ENCODE measurements at regions not wholly inside any gene's neighbourhood (a gene's known extent, or its start where the extent isn't known, plus 50 kb on each side); places are given as distances from the start of the nearest gene placed in this dataset.

DNA sequence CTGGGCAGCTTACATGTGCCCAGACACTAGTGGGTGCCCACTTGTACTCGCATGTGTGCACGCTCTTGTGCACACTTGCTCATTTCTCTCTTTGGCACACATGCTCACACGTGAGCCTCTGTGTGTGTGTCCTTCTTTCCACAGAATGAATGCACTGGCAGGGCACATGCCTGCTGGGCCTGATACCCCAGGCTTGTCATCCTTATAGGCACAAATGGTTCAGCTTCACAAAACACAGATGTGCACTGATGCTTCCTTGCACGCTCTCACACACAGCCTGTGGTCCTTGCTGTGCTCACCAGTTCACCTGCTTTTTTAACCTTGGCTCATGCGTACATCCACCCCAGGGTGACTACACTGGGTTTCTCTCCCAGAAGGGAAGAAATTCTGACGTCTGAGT lies 174.8 kb downstream of the BUD13 start:
- DNase-seq: no peak

DNA sequence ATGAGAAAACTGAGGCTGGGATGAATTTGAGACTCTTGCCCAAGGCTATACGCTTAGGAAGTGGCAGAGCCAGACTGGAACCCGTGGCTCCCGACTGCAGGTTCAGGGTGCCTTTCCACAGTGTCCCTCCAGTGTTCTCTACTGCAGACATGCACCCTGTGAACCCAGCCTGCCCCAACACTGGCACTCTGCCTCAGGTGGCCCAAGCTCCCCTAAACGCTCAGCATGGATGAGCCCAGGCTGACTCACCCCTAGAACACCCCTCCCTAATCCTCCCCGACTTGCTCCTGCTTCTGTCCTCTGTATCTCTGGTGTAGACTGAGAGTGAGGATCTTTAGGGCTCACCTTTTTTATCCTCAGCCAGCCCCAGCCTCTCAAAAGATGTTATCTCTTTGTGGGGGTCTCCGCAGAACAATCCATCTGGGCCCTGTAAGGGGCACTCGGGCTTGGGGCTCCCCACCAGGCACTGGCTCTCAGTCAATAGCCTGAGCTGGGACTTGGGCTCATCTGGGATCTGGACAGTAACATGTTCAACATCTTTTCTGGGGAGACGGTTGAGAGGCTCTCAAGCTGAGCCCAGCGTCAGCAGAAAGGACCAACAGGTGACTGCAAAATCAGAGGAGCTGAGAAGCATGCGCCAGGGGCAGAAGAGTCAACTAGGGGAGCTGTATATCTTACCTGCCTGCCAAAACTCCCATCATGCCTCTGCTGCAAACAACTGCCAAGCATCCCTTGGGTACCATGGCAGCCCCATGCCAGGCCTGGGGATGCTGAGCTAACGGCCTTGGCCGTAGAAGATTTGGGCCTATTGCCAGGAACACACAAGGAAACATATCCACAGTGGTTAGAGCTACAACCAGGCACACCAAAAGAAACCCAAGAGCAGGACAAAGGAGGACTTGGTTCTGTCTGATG lies 176.2 kb downstream of the BUD13 start:
- DNase-seq: no peak

DNA sequence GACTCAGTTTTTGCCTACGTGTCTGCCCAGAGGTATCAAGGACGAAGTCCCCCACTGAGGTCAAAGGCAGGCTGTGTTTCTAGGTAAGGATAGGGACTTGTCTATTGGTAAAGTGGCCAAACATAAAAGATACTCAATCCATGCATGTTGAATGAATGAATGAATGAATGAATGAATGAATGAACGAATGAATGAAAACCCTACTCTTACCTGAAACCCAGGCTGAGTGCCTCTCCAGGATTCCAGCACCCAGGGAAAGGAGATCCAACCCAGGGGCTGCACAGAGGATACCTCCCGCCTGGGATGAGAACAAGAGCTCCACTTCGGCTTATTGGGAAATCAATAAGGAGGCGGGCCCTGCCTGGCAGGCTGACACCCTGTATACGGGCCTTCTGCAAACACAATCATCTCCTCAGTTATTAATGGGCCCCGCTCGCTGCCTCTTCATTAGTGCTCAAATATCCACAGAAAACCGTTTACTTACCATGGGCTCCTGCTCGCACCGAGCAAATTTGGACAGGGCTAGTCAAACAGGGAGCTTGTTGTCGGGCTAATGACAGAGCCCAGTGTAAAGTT lies 177.4 kb downstream of the BUD13 start:
- DNase-seq: no peak

GRCh38 chr11:116590844-116591570 lies 181.8 kb downstream of the BUD13 start:
- no peak for DNase-seq

- no peak for DNase-seq
Measured at GRCh38 chr11:116589402-116589801, 183.4 kb downstream of the BUD13 start.

DNA sequence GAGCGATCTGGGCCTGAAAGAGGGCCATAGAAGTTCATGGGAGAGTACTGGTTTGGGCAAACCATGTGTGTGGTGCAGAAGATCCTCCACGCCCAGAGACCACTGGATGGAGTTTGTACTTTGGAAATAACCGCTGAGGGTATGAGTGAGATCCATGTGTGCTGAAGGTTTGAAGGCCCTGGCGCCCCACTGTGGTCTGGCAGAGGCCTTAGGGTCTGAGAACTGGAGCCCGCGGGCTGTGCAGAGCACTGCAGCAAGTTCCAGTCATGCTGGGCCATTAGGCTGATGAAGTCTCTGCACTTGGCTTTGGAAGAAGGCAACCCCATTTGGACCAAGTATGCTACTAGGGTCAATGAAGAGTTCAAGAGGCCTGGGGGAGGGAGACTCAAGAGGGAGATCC lies 186.4 kb downstream of the BUD13 start:
- DNase-seq: no peak

- no peak for DNase-seq
Measured at GRCh38 chr11:116582571-116582970, 190.2 kb downstream of the BUD13 start.

- DNase-seq: no peak
Measured at GRCh38 chr11:116581349-116581748, 191.4 kb downstream of the BUD13 start.

- no peak for DNase-seq
Measured at GRCh38 chr11:116580799-116581198, 192.0 kb downstream of the BUD13 start.

GRCh38 chr11:116579857-116580727 lies 192.7 kb downstream of the BUD13 start:
- DNase-seq: no peak

- no peak for DNase-seq
Measured at GRCh38 chr11:116579031-116579653, 193.6 kb downstream of the BUD13 start.

- DNase-seq: no peak
Measured at GRCh38 chr11:116577956-116578355, 194.8 kb downstream of the BUD13 start.

GRCh38 chr11:116577273-116577672 lies 195.5 kb downstream of the BUD13 start:
- DNase-seq: no peak

DNA sequence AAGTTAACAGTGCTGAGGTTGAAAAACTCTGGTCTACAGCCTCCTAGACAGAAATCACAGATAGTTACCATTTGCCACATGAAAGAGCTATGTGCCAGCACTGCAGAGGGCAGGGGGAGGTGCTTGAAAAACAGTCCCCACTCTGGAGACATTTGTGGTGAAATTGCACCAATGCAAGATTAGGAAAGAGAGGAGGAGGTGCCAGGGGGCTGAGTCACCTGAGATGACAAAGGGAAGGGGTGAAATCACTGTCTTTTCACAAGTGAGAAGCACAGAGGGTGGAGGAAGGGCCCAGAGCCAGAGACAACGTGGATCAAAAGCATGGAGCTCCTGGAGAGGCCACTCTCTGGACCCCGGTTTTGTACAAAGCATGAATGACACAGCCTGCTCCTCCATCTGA lies 196.3 kb downstream of the BUD13 start:
- no peak for DNase-seq

DNA sequence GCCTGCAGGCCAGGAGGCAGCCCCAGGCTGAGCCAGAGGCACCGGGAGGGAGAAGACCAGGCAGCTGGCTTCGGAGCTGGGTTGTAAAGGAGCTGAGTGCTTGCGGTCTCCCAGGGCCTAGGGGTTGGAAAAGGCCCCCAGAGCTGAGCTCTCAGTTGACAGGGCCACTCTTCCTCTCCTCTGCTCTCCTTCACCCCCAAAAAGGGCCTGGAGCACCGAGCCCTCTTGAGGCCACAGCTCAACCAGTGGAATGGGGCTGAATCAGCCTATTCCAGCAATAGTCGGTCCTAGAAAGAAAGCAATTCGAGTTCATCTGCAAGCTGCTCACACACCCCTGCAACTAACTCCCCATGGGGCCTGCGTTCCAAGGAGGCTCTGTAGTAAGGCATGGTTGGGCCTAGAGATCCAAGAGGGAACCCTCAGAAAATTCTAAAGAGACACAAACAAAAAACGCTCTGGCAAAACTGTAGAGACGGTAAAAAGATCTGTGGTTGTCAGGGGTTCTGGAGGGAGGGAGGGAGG lies 205.0 kb downstream of the BUD13 start:
- DNase-seq: no peak

GRCh38 chr11:116563712-116564047 lies 209.1 kb downstream of the BUD13 start:
- no peak for DNase-seq

- DNase-seq: no peak
Measured at GRCh38 chr11:116563028-116563711, 209.6 kb downstream of the BUD13 start.

- DNase-seq: no peak
Measured at GRCh38 chr11:116560589-116560988, 212.2 kb downstream of the BUD13 start.

DNA sequence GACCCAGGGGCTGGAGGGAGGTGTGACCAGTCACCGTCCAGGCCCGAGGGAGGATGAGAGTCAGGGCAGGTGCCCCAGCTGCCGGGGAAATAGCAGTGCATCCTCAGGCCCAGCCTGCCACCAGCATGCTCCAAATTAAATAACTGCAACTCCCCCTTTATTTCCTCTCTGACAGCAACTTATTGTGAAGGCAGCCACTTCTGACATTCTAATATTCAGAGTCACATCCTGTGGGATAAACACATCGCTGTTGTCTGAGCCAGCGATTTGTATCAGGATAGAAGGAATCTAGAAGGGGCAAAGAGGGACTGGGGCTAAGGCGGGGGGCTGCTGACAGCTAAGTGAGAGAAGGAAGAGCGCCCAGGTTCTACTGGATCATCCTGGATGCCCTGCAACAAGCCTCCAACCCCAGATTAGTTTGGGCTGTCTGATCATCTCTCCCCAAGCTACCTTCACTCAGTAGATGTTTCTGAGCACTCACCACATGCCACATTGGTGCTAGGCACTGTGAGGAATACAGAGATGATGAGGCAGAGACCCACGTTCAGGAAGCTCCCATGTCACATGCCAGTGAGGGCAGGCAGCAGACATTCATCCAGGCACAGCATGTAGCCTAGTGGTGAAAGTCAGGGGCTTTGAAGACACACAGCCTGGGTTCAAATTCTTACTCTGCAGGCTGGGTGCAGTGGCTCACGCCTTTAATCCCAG lies 214.1 kb downstream of the BUD13 start:
- DNase-seq: no peak

DNA sequence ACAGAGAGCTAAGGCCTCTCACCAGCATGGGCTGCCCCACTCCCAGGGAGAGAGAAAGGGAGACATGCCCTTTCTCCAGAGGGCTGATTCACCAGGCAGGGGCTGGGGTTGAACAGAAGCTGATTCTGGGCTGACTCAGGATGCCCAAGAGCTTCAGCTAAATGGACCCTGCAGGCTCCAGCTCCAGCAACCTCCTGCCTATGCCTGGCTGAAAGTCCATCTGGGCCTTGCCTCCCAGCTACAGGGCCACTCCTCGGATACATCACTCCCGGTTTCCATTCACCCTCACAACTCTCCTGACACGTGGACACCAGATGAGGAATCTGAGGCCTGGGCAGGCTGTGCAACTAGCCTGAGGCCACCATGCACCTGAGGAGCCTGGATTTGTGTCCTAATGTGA lies 215.5 kb downstream of the BUD13 start:
- DNase-seq: no peak

DNA sequence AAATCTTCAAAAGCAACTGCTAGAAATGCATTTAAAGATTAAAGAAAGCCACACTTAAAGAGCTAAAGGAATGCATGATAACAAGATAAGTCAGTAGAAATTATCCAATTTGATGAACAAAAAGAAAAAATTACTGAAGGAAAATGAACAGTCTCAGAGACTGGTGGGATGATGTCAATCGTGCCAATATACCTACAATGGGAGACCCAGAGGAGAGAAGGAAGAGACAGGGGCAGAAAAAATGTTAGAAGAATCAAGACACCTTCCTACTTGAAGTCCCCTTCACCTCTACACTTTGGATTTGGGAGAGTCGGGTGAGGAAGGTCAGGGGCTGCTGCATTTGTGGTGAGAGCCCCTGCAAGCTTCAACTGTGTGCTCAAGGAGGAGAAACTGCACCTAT lies 216.3 kb downstream of the BUD13 start:
- DNase-seq: no peak

All from T1000 (cell line).